SK-N-SH (cell line): ENCODE measurements at regions not wholly inside any gene's neighbourhood (a gene's known extent, or its start where the extent isn't known, plus 50 kb on each side); places are given as distances from the start of the nearest gene placed in this dataset.
"Not testable (repeated sequence)": the region's sequence is repeated elsewhere in the genome, so short reads cannot be mapped to it uniquely, and the experiment has no call there.

ENCODE experiments used
- CTCF ChIA-PET: fragments of 300-600, 350-600 bp; formaldehyde crosslinking; extraction: SDS; loops from one replicate; lab custom pipeline; 2021; lab: Yijun Ruan, JAX
- POLR2A ChIA-PET: fragments of 350-600 bp; sonication (Branson Sonifier 250); formaldehyde crosslinking; extraction: SDS; loops from one replicate; lab custom pipeline; 2020; ENCODE audit warnings: antibody characterized with exemption, inconsistent platforms; lab: Yijun Ruan, JAX
- DNase-seq: peaks from one replicate; pipeline ENCODE4 v3.0.0; 2012
- H2AFZ ChIP-seq: fragments of 200-600 bp; sonication (generic); 2 replicates; pipeline ENCODE4 v1.8.1; 2016; ENCODE audit warnings: antibody characterized with exemption, mild to moderate bottlenecking, low read depth
- H3F3A ChIP-seq: fragments of 200-600 bp; sonication (generic); replicated peaks from 2 replicates; pipeline ENCODE3; 2016; ENCODE audit warnings: antibody characterized with exemption, mild to moderate bottlenecking; ENCODE audit not compliant: insufficient read depth
- H3K27ac ChIP-seq, 2 experiments: fragments of 200-500 bp in 1 of 2; fragments of 200-600 bp in 1 of 2; sonication (Bioruptor generic) in 1 of 2; sonication (generic), shearing (Covaris generic) in 1 of 2; 2 replicates each; pipeline versions ENCODE4 v1.5.1 to v1.6.1; 2014 to 2016; ENCODE audit warnings: low read depth in 2 of 2, inconsistent platforms in 1 of 2, low read length in 1 of 2, mild to moderate bottlenecking in 1 of 2, mixed read lengths in 1 of 2
- H3K27me3 ChIP-seq: fragments of 200-600 bp; sonication (generic), shearing (Covaris generic); 2 replicates; pipeline ENCODE4 v1.6.1; 2016; ENCODE audit warnings: mixed run types; ENCODE audit not compliant: insufficient read depth
- H3K36me3 ChIP-seq, 2 experiments: fragments of 200-500 bp in 1 of 2; fragments of 200-600 bp in 1 of 2; sonication (Bioruptor generic) in 1 of 2; sonication (generic) in 1 of 2; replicated peaks in 1 of 2; 2 replicates each; pipeline versions ENCODE3 to v1.5.1; 2014 to 2016; ENCODE audit warnings: low read length in 1 of 2, mild to moderate bottlenecking in 1 of 2; ENCODE audit not compliant: insufficient read depth in 2 of 2, control insufficient read depth in 1 of 2
- H3K4me1 ChIP-seq, 2 experiments: fragments of 200-500 bp in 1 of 2; fragments of 200-600 bp in 1 of 2; sonication (Bioruptor generic) in 1 of 2; sonication (generic), shearing (Covaris generic) in 1 of 2; 2 replicates each; pipeline versions ENCODE4 v1.5.1 to v1.6.1; 2014 to 2016; ENCODE audit warnings: low read depth in 1 of 2, low read length in 1 of 2, mixed run types in 1 of 2; ENCODE audit not compliant: insufficient read depth in 2 of 2, control insufficient read depth in 1 of 2
- H3K4me2 ChIP-seq: fragments of 200-600 bp; sonication (generic), shearing (Covaris generic); 2 replicates; pipeline ENCODE4 v1.6.1; 2017; ENCODE audit warnings: mixed run types
- H3K4me3 ChIP-seq, 2 experiments: fragments of 200-500 bp in 1 of 2; fragments of 200-600 bp in 1 of 2; sonication (Bioruptor generic) in 1 of 2; sonication (generic), shearing (Covaris generic) in 1 of 2; 2 replicates each; pipeline versions ENCODE4 v1.5.1 to v1.8.1; 2014 to 2016; ENCODE audit warnings: low read depth in 2 of 2, inconsistent platforms in 1 of 2, low read length in 1 of 2, mild to moderate bottlenecking in 1 of 2, mixed read lengths in 1 of 2, moderate library complexity in 1 of 2
- H3K79me2 ChIP-seq: fragments of 200-600 bp; sonication (generic); 2 replicates; pipeline ENCODE4 v1.8.1; 2017; ENCODE audit warnings: mild to moderate bottlenecking; ENCODE audit not compliant: insufficient read depth
- H3K9ac ChIP-seq: fragments of 200-600 bp; sonication (generic); 2 replicates; pipeline ENCODE4 v1.6.1; 2017; ENCODE audit warnings: mixed run types
- H3K9me2 ChIP-seq: fragments of 200-600 bp; sonication (generic); 2 replicates; pipeline ENCODE4 v1.6.1; 2017; ENCODE audit warnings: mixed run types
- H3K9me3 ChIP-seq: fragments of 200-600 bp; sonication (generic); 2 replicates; pipeline ENCODE4 v1.6.1; 2017; ENCODE audit warnings: mixed run types, mild to moderate bottlenecking, moderate library complexity
- H4K20me1 ChIP-seq: fragments of 200-600 bp; sonication (generic); 2 replicates; pipeline ENCODE4 v1.6.1; 2017; ENCODE audit warnings: mild to moderate bottlenecking, mixed run types; ENCODE audit not compliant: insufficient read depth
- CHD2 ChIP-seq: fragments of 150-350 bp; IDR thresholded peaks from 2 replicates; pipeline ENCODE4 v1.6.1; 2018; ENCODE audit warnings: low read length; ENCODE audit not compliant: partially characterized antibody
- ELF1 ChIP-seq: IDR thresholded peaks from 2 replicates; pipeline ENCODE4 v1.4.0; 2012
- EZH2phosphoT487 ChIP-seq: fragments of 200-600 bp; sonication (generic); IDR thresholded peaks from 2 replicates; pipeline ENCODE4 v1.6.1; 2017; ENCODE audit warnings: low read depth, mixed run types, mild to moderate bottlenecking, antibody characterized with exemption, moderate library complexity, borderline replicate concordance
- FOXM1 ChIP-seq: IDR thresholded peaks from 2 replicates; pipeline ENCODE4 v1.4.0; 2012; ENCODE audit warnings: low read depth, mild to moderate bottlenecking
- IRF3 ChIP-seq: fragments of 150-350 bp; IDR thresholded peaks from 2 replicates; pipeline ENCODE4 v1.6.1; 2016; ENCODE audit warnings: mild to moderate bottlenecking, low read depth, low read length
- MXI1 ChIP-seq: IDR thresholded peaks from 2 replicates; pipeline ENCODE4 v1.6.1; 2012; ENCODE audit warnings: mild to moderate bottlenecking, low read depth, low read length, improper control_type of control experiment
- NRF1 ChIP-seq: IDR thresholded peaks from 2 replicates; pipeline ENCODE4 v1.6.1; 2012; ENCODE audit warnings: low read depth, mild to moderate bottlenecking, low read length
- POLR2AphosphoS5 ChIP-seq: IDR thresholded peaks from 2 replicates; pipeline ENCODE4 v1.6.1; 2012; ENCODE audit warnings: low read depth, low read length
- RAD21 ChIP-seq: IDR thresholded peaks from 2 replicates; pipeline ENCODE4 v1.6.1; 2012; ENCODE audit warnings: mild to moderate bottlenecking, low read length
- RFX5 ChIP-seq: IDR thresholded peaks from 2 replicates; pipeline ENCODE4 v1.6.1; 2012; ENCODE audit warnings: mild to moderate bottlenecking, improper control_type of control experiment, low read length
- RXRA ChIP-seq: IDR thresholded peaks from 2 replicates; pipeline ENCODE4 v1.4.0; 2012; ENCODE audit warnings: low read depth, mild to moderate bottlenecking, borderline replicate concordance
- SMC3 ChIP-seq: IDR thresholded peaks from 2 replicates; pipeline ENCODE4 v1.6.1; 2012; ENCODE audit warnings: low read depth, low read length, improper control_type of control experiment
- WGBS: methylation state at CpG from one replicate; pipeline ENCODE4 v1.1.6; 2017; ENCODE audit warnings: low lambda C conversion rate; 5-methylcytosine and 5-hydroxymethylcytosine counted together

- Histone ChIP-seq H3K4me2 (no peak overlapping the region), H3K79me2 (no peaks in the 10 kb centered on the region), H3K4me1 (no peaks in the 10 kb centered on the region), H3K9me2 (no peaks in the 10 kb centered on the region), H3K9ac (no peak overlapping the region), H3K27me3 (no peaks in the 10 kb centered on the region)
- no peak for DNase-seq
- WGBS = 6% methylated on average over 5 of the region's 5 CpGs
- POLR2A ChIA-PET = no interaction called here
- TF ChIP-seq FOXM1 = no peak
- TF ChIP-seq SMC3 = no peak
- no peak for TF ChIP-seq IRF3
- TF ChIP-seq EZH2phosphoT487 = no peak
- no peak for TF ChIP-seq RFX5
- TF ChIP-seq ELF1 = no peak
- no peak for TF ChIP-seq MXI1
- no peak for TF ChIP-seq NRF1
- TF ChIP-seq, all 33 proteins: peak for 0
- H3F3A ChIP-seq = no peaks in the 10 kb centered on the region
- H3K9me3 ChIP-seq = no peaks in the 10 kb centered on the region
- no peak overlapping the region for H2AFZ ChIP-seq
- no peak overlapping the region for H3K4me3 ChIP-seq
- H3K27ac ChIP-seq = no peak overlapping the region
- CTCF ChIA-PET = no interaction called here
- no peaks in the 10 kb centered on the region for H3K36me3 ChIP-seq
- no peaks in the 10 kb centered on the region for H4K20me1 ChIP-seq
These were observed 1094.7 kb downstream of the UQCRFS1 start for GRCh38 chr19:28118235-28118634.

- H2AFZ ChIP-seq = no peak overlapping the region
- no peaks in the 10 kb centered on the region for H3K4me1 ChIP-seq
- H4K20me1 ChIP-seq = no peaks in the 10 kb centered on the region
- no peak for DNase-seq
- no peaks in the 10 kb centered on the region for H3K9me3 ChIP-seq
- TF ChIP-seq RAD21 (no peak), NRF1 (no peak), RXRA (no peak), POLR2AphosphoS5 (no peak), EZH2phosphoT487 (no peak), CHD2 (no peak)
- H3K9me2 ChIP-seq = no peaks in the 10 kb centered on the region
- no peaks in the 10 kb centered on the region for H3F3A ChIP-seq
- H3K27me3 ChIP-seq = no peaks in the 10 kb centered on the region
- POLR2A ChIA-PET = no interaction called here
- no peak overlapping the region for H3K4me3 ChIP-seq
- no peak overlapping the region for H3K4me2 ChIP-seq
- H3K27ac ChIP-seq = no peak overlapping the region
- H3K36me3 ChIP-seq = no peaks in the 10 kb centered on the region
- no peak overlapping the region for H3K9ac ChIP-seq
- no peaks in the 10 kb centered on the region for H3K79me2 ChIP-seq
- CTCF ChIA-PET = no interaction called here
These were observed 1095.8 kb downstream of the UQCRFS1 start for GRCh38 chr19:28117143-28117542.

- 15% methylated on average over 4 of the region's 4 CpGs for WGBS
These were observed 1096.6 kb downstream of the UQCRFS1 start for GRCh38 chr19:28116379-28116778.

More at GRCh38 chr19:28116379-28116778, 1096.6 kb downstream of the UQCRFS1 start:
- H3K36me3 ChIP-seq, H3K4me1 ChIP-seq, H3K9me3 ChIP-seq, H3K4me2 ChIP-seq, H3K9me2 ChIP-seq, H3K27ac ChIP-seq, H3K9ac ChIP-seq, H3K79me2 ChIP-seq, POLR2A ChIA-PET, H2AFZ ChIP-seq, H4K20me1 ChIP-seq, H3K4me3 ChIP-seq, H3K27me3 ChIP-seq, DNase-seq, H3F3A ChIP-seq: not testable (repeated sequence)
- CTCF ChIA-PET = interaction anchor here (0.6 kb wide), 1 partner anchor 75 kb away, joined by 3 read pairs; no protein-coding TSS in a partner anchor
